ENCODE measurements at regions not wholly inside any gene's neighbourhood (a gene's known extent, or its start where the extent isn't known, plus 50 kb on each side); places are given as distances from the start of the nearest gene placed in this dataset.

- TF ChIP-seq, protein P1, sequence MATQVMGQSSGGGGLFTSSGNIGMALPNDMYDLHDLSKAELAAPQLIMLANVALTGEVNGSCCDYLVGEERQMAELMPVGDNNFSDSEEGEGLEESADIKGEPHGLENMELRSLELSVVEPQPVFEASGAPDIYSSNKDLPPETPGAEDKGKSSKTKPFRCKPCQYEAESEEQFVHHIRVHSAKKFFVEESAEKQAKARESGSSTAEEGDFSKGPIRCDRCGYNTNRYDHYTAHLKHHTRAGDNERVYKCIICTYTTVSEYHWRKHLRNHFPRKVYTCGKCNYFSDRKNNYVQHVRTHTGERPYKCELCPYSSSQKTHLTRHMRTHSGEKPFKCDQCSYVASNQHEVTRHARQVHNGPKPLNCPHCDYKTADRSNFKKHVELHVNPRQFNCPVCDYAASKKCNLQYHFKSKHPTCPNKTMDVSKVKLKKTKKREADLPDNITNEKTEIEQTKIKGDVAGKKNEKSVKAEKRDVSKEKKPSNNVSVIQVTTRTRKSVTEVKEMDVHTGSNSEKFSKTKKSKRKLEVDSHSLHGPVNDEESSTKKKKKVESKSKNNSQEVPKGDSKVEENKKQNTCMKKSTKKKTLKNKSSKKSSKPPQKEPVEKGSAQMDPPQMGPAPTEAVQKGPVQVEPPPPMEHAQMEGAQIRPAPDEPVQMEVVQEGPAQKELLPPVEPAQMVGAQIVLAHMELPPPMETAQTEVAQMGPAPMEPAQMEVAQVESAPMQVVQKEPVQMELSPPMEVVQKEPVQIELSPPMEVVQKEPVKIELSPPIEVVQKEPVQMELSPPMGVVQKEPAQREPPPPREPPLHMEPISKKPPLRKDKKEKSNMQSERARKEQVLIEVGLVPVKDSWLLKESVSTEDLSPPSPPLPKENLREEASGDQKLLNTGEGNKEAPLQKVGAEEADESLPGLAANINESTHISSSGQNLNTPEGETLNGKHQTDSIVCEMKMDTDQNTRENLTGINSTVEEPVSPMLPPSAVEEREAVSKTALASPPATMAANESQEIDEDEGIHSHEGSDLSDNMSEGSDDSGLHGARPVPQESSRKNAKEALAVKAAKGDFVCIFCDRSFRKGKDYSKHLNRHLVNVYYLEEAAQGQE (IDR thresholded peaks at IDR 0.05; ENCODE audit: borderline replicate concordance): no peak
- no peak for TF ChIP-seq SMC3 (conservative IDR thresholded peaks at IDR 0.05; ENCODE audit: poor library complexity)
- TF ChIP-seq CTCF (IDR thresholded peaks at IDR 0.05; ENCODE audit: poor library complexity, severe bottlenecking): no peak
Observed at GRCh38 chr2:74749432-74749831, 84.5 kb upstream of the HK2 start.
